ENCODE measurements at regions not wholly inside any gene's neighbourhood (a gene's known extent, or its start where the extent isn't known, plus 50 kb on each side); places are given as distances from the start of the nearest gene placed in this dataset.

GRCh38 chr16:55059146-55059545 lies 128.5 kb downstream of the IRX5 start:
- TF ChIP-seq, protein P1, sequence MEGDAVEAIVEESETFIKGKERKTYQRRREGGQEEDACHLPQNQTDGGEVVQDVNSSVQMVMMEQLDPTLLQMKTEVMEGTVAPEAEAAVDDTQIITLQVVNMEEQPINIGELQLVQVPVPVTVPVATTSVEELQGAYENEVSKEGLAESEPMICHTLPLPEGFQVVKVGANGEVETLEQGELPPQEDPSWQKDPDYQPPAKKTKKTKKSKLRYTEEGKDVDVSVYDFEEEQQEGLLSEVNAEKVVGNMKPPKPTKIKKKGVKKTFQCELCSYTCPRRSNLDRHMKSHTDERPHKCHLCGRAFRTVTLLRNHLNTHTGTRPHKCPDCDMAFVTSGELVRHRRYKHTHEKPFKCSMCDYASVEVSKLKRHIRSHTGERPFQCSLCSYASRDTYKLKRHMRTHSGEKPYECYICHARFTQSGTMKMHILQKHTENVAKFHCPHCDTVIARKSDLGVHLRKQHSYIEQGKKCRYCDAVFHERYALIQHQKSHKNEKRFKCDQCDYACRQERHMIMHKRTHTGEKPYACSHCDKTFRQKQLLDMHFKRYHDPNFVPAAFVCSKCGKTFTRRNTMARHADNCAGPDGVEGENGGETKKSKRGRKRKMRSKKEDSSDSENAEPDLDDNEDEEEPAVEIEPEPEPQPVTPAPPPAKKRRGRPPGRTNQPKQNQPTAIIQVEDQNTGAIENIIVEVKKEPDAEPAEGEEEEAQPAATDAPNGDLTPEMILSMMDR (optimal IDR thresholded peaks at IDR 0.05 in 1 of 3, IDR thresholded peaks at IDR 0.05 in 1 of 3, conservative IDR thresholded peaks at IDR 0.05 in 1 of 3; ENCODE audit: extremely low read depth in 1 of 3, insufficient read depth in 2 of 3, low read length in 3 of 3): no peak
- TF ChIP-seq EZH2 (IDR thresholded peaks at IDR 0.05; ENCODE audit: low read length): no peak
